Anterior cingulate cortex (tissue), 58 donors: ENCODE measurements at regions not wholly inside any gene's neighbourhood (a gene's known extent, or its start where the extent isn't known, plus 50 kb on each side); places are given as distances from the start of the nearest gene placed in this dataset.
A peak's percentile ranks its signal among the peaks of the same experiment; 100 is the strongest.

Experiments
- DNase-seq, 58 donors: peaks; one replicate each; lab custom pipeline; 2025; lab: John Stamatoyannopoulos, UW

GRCh38 chr7:37504801-37505200 lies 56.1 kb upstream of the ELMO1 start:
- DNase-seq: peak in 2 of 58 donors; percentile 26 to 35

DNA sequence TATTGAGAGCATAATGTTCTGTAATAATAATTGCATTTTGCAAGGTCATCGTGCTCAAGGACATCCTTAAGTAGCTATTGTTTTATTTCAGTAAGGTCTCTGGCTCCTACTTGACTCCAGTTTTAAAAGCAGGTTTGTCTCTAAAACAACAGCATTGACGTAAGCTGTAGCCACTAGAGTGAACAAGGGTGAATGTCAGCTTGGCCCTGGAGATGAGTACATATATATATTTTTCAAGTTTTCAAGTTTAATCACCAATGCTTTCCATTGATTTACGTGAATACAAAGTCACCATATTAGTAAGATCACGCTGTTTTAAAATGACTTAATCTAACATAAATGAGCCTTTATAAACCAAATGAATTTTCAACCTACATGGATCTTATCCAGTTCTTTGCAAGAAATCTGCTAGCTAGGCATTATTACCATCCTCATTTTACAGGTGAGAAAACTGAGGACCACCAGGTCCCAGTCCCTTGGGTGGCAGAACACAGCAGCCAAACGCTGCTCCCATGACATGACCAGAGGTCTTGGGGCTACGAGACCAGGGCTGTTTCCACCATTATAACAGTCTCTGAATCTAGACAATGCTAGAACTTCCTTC lies 57.2 kb upstream of the ELMO1 start:
- no peak for DNase-seq

GRCh38 chr7:37508118-37508517 lies 59.5 kb upstream of the ELMO1 start:
- DNase-seq: peak in 1 of 58 donors; percentile 17

DNA sequence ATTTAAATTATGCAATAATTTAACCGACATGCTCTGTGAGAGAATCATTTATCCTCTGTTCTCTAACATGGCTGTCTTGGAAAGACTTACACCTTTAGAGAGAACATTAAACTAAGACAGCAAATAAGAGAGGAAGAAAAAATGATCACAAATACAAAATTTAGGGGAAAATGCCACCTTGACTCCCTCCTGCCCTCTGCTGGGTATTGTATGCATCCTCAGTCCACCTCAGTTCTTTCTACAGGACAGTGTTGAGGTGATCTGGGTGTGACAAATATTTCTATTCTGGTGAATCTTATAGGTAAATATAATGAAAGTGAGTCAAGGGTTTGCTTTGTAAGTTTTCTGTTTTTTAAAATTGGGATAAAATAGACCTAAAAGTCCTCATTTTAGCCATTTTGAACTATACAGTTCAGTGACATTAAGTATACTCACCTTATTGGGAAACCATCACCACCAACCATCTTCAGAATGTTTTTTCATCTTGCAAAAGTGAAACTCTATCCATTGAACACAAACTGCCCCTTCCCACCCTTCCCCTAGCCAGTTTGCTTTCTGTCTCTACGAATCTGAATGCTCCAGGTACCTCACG lies 61.5 kb upstream of the ELMO1 start:
- DNase-seq: peak in 2 of 58 donors; percentile 4 to 13

- no peak for DNase-seq
Measured at GRCh38 chr7:37511915-37512314, 63.3 kb upstream of the ELMO1 start.

DNA sequence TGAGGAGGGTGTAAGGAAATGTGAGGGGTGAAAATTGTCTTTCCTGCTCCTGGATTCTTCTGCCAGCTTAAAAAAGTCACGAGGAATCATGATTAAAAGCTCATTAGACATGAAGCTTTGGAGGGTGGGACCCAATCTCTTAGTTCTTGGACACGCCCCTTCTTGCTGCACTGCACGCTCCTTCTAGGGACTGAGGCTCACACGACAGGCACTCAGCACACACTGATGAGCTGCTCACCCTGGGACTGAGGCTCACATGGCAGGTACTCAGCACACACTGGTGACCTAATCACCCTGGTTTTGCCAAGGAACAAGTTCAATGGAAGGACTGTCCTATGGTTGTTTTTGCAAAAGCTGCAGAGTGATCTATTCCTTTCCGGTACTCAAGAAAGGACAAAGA lies 65.8 kb upstream of the ELMO1 start:
- no peak for DNase-seq

DNA sequence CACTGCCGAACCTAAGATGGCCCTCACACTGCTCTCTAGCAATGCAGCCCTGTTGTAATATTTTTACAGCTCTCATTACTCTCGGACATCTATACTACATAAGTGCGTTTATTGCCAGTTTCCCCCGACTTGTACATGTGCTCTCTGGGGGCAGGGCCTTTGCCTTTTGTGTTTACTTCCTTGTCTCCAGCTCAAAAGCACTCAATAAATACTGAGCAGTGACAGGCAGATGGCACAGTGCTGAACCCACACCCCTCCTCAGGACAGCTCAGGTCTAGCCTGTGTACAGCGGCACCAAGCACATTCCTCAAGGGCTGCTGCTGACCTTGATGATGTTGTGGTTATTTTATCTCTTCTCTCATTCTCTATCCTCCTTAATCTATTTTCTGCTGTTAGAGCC lies 68.0 kb upstream of the ELMO1 start:
- no peak for DNase-seq

DNA sequence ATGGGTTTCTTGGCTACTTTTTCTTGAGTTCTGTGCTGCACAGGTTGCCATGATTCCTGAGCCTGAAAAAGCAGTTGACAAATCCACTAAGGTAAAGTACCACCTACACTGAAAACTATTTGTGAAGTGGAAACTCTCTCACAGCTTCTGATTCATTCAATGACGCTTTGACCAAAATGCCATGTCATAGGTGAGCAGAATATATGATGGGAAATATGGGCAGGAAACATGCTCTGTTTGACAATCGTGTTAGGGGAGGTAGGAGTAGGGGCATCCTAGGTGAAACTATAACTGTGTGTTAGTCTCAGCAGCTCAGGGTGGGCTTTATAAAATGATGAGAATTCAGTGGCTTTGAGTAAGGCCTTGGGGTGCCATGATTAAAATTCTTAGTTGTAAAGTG lies 69.6 kb upstream of the ELMO1 start:
- DNase-seq: no peak

DNA sequence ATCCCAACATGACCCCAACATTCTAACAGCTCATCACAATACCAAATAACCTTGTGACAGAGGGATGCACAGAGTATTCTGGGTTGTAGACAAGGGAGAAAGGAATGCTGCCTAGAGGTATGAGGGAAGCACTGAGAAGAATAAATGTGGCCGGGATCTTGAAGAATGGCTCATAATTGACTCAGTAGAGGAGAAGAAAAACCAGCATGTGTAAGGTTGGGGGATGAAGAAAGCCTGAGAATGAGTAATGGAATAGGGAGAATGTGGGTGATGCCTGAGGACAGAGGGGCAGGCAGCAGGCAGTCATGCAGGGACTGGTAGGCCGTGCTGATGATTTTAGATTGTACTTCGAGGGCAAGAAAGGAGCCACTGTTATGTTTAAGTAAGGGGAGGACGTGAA lies 75.4 kb upstream of the ELMO1 start:
- DNase-seq: no peak

- peak in 18 of 58 donors; percentile 2 to 21 (median 7) for DNase-seq
Measured at GRCh38 chr7:37524797-37525196, 76.1 kb upstream of the ELMO1 start.

- no peak for DNase-seq
Measured at GRCh38 chr7:37526623-37527022, 78.0 kb upstream of the ELMO1 start.

- DNase-seq: no peak
Measured at GRCh38 chr7:37527109-37527508, 78.4 kb upstream of the ELMO1 start.

DNA sequence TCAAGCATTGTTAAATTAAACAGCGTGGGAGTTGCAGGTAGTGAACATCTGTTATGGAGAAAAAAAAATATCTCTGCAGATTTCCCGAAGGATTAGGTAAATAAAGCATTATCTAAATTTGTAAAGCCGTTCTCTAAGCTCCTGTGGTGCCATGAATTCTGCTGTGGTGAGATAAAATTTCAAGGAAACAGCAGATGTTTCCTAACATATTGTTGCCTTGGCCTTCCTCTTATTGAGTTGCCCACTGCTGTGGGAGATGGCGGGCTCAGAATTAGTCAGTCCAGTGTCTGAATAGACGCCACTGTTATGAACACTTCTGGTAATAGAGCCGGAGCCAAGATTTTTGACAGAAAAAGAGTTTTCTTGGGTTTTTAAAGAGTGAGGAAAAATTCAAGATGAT lies 82.6 kb upstream of the ELMO1 start:
- DNase-seq: no peak

GRCh38 chr7:37532636-37533035 lies 84.0 kb upstream of the ELMO1 start:
- no peak for DNase-seq

GRCh38 chr7:37534893-37535610 lies 86.4 kb upstream of the ELMO1 start:
- DNase-seq: peak in 12 of 58 donors; percentile 8 to 38 (median 12)

GRCh38 chr7:37535841-37536240 lies 87.2 kb upstream of the ELMO1 start:
- DNase-seq: no peak

DNA sequence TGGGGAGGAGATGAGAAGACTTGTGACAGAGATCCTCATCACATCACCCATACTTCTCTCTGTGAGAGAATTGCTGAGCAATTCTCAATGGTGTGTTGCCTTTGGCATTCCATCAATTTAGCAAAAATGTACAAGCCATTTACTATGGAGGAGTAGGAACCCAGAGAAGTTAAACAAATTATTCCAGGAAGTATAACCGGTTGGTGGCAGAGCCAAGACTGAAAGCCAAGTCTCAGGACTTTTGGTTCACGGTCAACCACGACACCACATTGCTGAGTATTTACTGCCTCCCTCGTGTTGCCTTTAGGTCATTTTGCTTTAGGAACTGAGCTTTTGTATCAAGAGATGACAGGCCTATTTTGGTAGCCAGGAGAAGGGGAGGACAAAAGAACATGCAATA lies 88.0 kb upstream of the ELMO1 start:
- DNase-seq: no peak

DNA sequence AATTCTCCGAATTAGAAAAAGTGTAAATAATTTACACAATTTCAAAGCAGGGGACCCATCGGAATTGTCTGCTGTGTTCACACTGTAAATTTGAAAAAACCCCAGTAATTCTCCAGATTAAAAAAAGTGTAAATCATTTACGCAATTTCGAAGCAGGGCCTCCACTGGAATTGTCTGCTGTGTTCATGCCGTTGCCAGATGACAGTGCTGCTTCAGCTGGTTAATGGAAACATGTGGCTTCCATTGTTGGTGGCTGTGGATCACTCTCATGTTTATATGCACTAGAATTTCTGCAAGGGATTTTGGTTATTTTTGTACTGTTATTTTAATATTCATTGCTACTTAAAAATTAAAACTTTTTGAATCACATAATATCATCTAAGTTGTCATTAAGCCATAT lies 88.8 kb upstream of the ELMO1 start:
- DNase-seq: no peak

- DNase-seq: no peak
Measured at GRCh38 chr7:37538945-37539344, 90.3 kb upstream of the ELMO1 start.

GRCh38 chr7:37540917-37541316 lies 92.3 kb upstream of the ELMO1 start:
- peak in 35 of 58 donors; percentile 2 to 68 (median 27) for DNase-seq

DNA sequence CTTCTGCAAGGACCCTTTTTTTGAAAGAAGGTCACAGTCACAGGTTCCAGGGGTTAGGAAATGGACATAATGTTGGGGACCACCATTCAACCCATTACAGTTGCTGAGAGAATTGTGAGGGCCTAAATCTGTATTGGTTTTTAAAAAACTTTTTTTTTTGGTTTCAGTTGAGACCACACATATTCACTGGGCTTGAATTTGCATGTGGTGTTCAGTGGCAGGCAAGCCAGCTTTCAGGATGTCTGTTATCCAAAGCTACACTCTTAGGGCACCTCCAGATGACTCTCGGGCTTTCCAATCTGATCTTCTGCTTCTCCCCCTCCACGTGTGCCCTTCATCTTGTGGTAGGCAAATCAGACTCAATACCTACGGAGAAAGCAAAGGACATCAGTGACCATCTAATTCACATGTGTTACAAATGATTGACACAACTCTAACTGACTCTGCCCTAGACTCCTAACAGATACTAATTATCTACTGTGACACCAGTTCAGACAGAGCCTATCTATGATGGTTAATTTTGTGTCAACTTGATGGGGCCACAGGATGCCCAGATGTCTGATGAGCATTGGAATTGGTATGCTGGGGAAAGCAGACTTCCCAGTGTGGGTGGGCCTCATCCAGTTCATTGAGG lies 93.3 kb upstream of the ELMO1 start:
- no peak for DNase-seq
